ENCODE measurements at regions not wholly inside any gene's neighbourhood (a gene's known extent, or its start where the extent isn't known, plus 50 kb on each side); places are given as distances from the start of the nearest gene placed in this dataset.
A peak's percentile ranks its signal among the peaks of the same experiment; 100 is the strongest.

DNA sequence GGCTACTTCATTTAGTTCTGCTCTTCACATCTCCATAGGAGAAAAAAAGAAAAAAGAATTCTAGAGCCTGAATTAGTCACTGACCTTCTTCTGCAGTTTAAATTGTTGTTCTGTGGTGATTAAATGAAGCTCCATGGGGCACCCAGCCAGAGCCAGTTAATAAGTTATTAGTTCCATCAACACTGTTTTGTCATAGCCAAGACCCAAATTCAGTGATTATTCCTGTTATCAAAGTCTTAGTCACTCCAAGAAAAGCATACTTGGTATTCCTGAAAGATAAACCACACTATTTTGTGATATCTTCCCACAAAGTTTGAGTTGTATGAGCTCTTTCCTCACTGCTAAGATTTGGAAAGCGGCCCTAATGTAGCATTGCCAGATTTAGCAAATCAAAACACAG is 134.8 kb upstream of the RGMB start:
- peaks cover 44% of the 10 kb centered on the region for H3K4me1 Mint-ChIP-seq (ENCODE audit: unreplicated experiment)
- no peaks in the 10 kb centered on the region for H3K27me3 Mint-ChIP-seq (ENCODE audit: unreplicated experiment)
- H3K27ac Mint-ChIP-seq (ENCODE audit: unreplicated experiment) = no peak overlapping the region
- TF ChIP-seq CTCF (IDR thresholded peaks at IDR 0.05) = no peak
- no peak for DNase-seq (ENCODE audit: extremely low spot score, unreplicated experiment)
- H3K36me3 Mint-ChIP-seq (ENCODE audit: unreplicated experiment) = no peaks in the 10 kb centered on the region
- no peaks in the 10 kb centered on the region for H3K9me3 Mint-ChIP-seq (ENCODE audit: unreplicated experiment)
- H3K4me3 Mint-ChIP-seq (ENCODE audit: unreplicated experiment) = no peak overlapping the region

GRCh38 chr5:98639274-98639673 is 134.2 kb upstream of the RGMB start:
- TF ChIP-seq CTCF (IDR thresholded peaks at IDR 0.05) = no peak
- no peaks in the 10 kb centered on the region for H3K27me3 Mint-ChIP-seq (ENCODE audit: unreplicated experiment)
- peaks cover 44% of the 10 kb centered on the region for H3K4me1 Mint-ChIP-seq (ENCODE audit: unreplicated experiment)
- no peak overlapping the region for H3K4me3 Mint-ChIP-seq (ENCODE audit: unreplicated experiment)
- no peaks in the 10 kb centered on the region for H3K36me3 Mint-ChIP-seq (ENCODE audit: unreplicated experiment)
- peak overlapping the region; percentile 1 for H3K27ac Mint-ChIP-seq (ENCODE audit: unreplicated experiment)
- DNase-seq (ENCODE audit: extremely low spot score, unreplicated experiment) = no peak
- no peaks in the 10 kb centered on the region for H3K9me3 Mint-ChIP-seq (ENCODE audit: unreplicated experiment)

- H3K4me1 Mint-ChIP-seq (ENCODE audit: unreplicated experiment) = peaks cover 23% of the 10 kb centered on the region
- H3K36me3 Mint-ChIP-seq (ENCODE audit: unreplicated experiment) = no peaks in the 10 kb centered on the region
- no peak overlapping the region for H3K27ac Mint-ChIP-seq (ENCODE audit: unreplicated experiment)
- no peak for TF ChIP-seq CTCF (IDR thresholded peaks at IDR 0.05)
- H3K27me3 Mint-ChIP-seq (ENCODE audit: unreplicated experiment) = no peaks in the 10 kb centered on the region
- H3K9me3 Mint-ChIP-seq (ENCODE audit: unreplicated experiment) = peaks cover 6% of the 10 kb centered on the region
- DNase-seq (ENCODE audit: extremely low spot score, unreplicated experiment) = no peak
- no peak overlapping the region for H3K4me3 Mint-ChIP-seq (ENCODE audit: unreplicated experiment)
Observed at GRCh38 chr5:98641671-98642070, 131.8 kb upstream of the RGMB start.

- Mint-ChIP-seq H3K36me3 (ENCODE audit: unreplicated experiment) (no peaks in the 10 kb centered on the region), H3K4me1 (ENCODE audit: unreplicated experiment) (peaks cover 12% of the 10 kb centered on the region), H3K27me3 (ENCODE audit: unreplicated experiment) (no peaks in the 10 kb centered on the region), H3K4me3 (ENCODE audit: unreplicated experiment) (no peak overlapping the region), H3K9me3 (ENCODE audit: unreplicated experiment) (peaks cover 6% of the 10 kb centered on the region), H3K27ac (ENCODE audit: unreplicated experiment) (no peak overlapping the region)
- DNase-seq (ENCODE audit: extremely low spot score, unreplicated experiment) = no peak
- TF ChIP-seq CTCF (IDR thresholded peaks at IDR 0.05) = no peak
Observed at GRCh38 chr5:98643569-98643968, 129.9 kb upstream of the RGMB start.

DNA sequence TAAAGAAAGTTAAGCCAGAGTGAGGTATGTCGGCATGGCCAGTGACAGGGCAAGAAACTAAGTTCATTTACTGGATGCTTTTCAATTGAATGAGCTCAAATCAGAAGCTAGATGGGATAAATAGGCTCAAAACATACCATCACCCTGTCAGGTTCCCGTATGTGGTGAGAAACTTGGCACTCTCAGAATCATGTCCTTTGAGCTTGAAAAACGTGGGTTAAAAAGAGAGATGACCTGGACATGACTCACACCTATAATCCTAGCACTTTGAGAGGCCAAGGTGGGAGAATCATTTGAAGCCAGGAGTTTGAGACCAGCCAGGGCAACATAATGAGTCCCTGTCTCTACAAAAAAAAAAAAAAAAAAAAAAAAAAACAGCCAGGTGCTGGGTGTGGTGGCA is 121.7 kb upstream of the RGMB start:
- Mint-ChIP-seq H3K4me1 (ENCODE audit: unreplicated experiment) (peaks cover 8% of the 10 kb centered on the region), H3K27ac (ENCODE audit: unreplicated experiment) (no peak overlapping the region), H3K27me3 (ENCODE audit: unreplicated experiment) (no peaks in the 10 kb centered on the region), H3K36me3 (ENCODE audit: unreplicated experiment) (no peaks in the 10 kb centered on the region), H3K9me3 (ENCODE audit: unreplicated experiment) (no peaks in the 10 kb centered on the region), H3K4me3 (ENCODE audit: unreplicated experiment) (no peak overlapping the region)
- no peak for TF ChIP-seq CTCF (IDR thresholded peaks at IDR 0.05)
- DNase-seq (ENCODE audit: extremely low spot score, unreplicated experiment) = no peak

Data from osteocyte (in vitro differentiated cells).